Heart left ventricle (tissue), 13 donors: ENCODE measurements at regions not wholly inside any gene's neighbourhood (a gene's known extent, or its start where the extent isn't known, plus 50 kb on each side); places are given as distances from the start of the nearest gene placed in this dataset.

Source experiments
- CTCF ChIP-seq, 12 donors: fragments of 200-600 bp; sonication (generic) in 4 of 12; IDR thresholded peaks; one replicate each; pipeline versions ENCODE4 v1.5.0 to v1.8.0; 2018 to 2022; ENCODE audit warnings: antibody characterized with exemption in 12 of 12, mild to moderate bottlenecking in 5 of 12
- POLR2A ChIP-seq, 2 donors: fragments of 450-650 bp; IDR thresholded peaks; one replicate each; pipeline ENCODE4 v1.6.1; 2017; ENCODE audit warnings: antibody characterized with exemption in 2 of 2, mild to moderate bottlenecking in 2 of 2, moderate library complexity in 2 of 2
- donor health status: ischemic (EF 13 %, LVEDD 7.1; RV severe dilation, severe dysfunction).
- donor health status: DM: no; HTN: yes; CAD: no.
- donor health status: DM: no; HTN: no; CAD: no.
- donor health status: ischemic (EF 25% LVEDD 6.9; RV normal size, moderate dysfunction).
- donor health status: ischemic (EF 25% LVEDD 5.7; RV mildly dilated, moderate dysfunction).
- donor health status: ischemic (EF 35%, LVEDD 5.7; RV mildly dilated, moderate dysfunction).
- donor health status: nonischemic (EF 11% LVEDD 7.7; RV severe dilation, severe dysfunction).
- donor health status: DM: yes; HTN: yes; CAD: no.
- donor health status: PGD.
- donor health status: ischemic (EF 29% LVEDD 5.4; RV normal size, mild dysfunction).
- donor health status: nonischemic (EF 23%, LVEDD 6.1; RV moderate dilation, normal function).

- TF ChIP-seq CTCF (IDR thresholded peaks at IDR 0.05) (no peak), POLR2A (IDR thresholded peaks at IDR 0.05) (no peak)
Observed at GRCh38 chr12:4191642-4192041, 81.9 kb upstream of the CCND2 start.
